ENCODE measurements at regions not wholly inside any gene's neighbourhood (a gene's known extent, or its start where the extent isn't known, plus 50 kb on each side); places are given as distances from the start of the nearest gene placed in this dataset.
A peak's percentile ranks its signal among the peaks of the same experiment; 100 is the strongest.

- no peak for ATAC-seq
- Mint-ChIP-seq H3K4me1 (ENCODE audit: low read depth) (no peaks in the 10 kb centered on the region), H3K4me3 (no peak overlapping the region), H3K9me3 (no peaks in the 10 kb centered on the region), H3K36me3 (ENCODE audit: insufficient read depth) (no peaks in the 10 kb centered on the region), H3K27me3 (ENCODE audit: low read depth) (no peaks in the 10 kb centered on the region)
- DNase-seq: no peak
These were observed 734.9 kb downstream of the VRK1 start for GRCh38 chr14:97532052-97532451.

GRCh38 chr14:97536421-97536820 is 739.2 kb downstream of the VRK1 start:
- H3K27me3 Mint-ChIP-seq (ENCODE audit: low read depth): no peaks in the 10 kb centered on the region
- no peak for DNase-seq
- no peak overlapping the region for H3K4me3 Mint-ChIP-seq
- no peak for ATAC-seq
- no peaks in the 10 kb centered on the region for H3K36me3 Mint-ChIP-seq (ENCODE audit: insufficient read depth)
- no peaks in the 10 kb centered on the region for H3K9me3 Mint-ChIP-seq
- H3K4me1 Mint-ChIP-seq (ENCODE audit: low read depth): peaks cover 16% of the 10 kb centered on the region

- no peak for DNase-seq
- Mint-ChIP-seq H3K27me3 (ENCODE audit: low read depth) (no peaks in the 10 kb centered on the region), H3K9me3 (no peaks in the 10 kb centered on the region), H3K4me1 (ENCODE audit: low read depth) (peaks cover 24% of the 10 kb centered on the region), H3K36me3 (ENCODE audit: insufficient read depth) (no peaks in the 10 kb centered on the region), H3K4me3 (no peak overlapping the region)
- peak in 1 of 2 donors; percentile 34 for ATAC-seq
These were observed 741.7 kb downstream of the VRK1 start for GRCh38 chr14:97538749-97539410.

- Mint-ChIP-seq H3K9me3 (no peaks in the 10 kb centered on the region), H3K4me3 (no peak overlapping the region), H3K4me1 (ENCODE audit: low read depth) (peaks cover 29% of the 10 kb centered on the region), H3K36me3 (ENCODE audit: insufficient read depth) (no peaks in the 10 kb centered on the region), H3K27me3 (ENCODE audit: low read depth) (no peaks in the 10 kb centered on the region)
- DNase-seq: no peak
- ATAC-seq: no peak
These were observed 742.2 kb downstream of the VRK1 start for GRCh38 chr14:97539411-97539795.

- H3K9me3 Mint-ChIP-seq: no peaks in the 10 kb centered on the region
- ATAC-seq: no peak
These were observed 742.7 kb downstream of the VRK1 start for GRCh38 chr14:97539884-97540283.

GRCh38 chr14:97543221-97543620 is 746.0 kb downstream of the VRK1 start:
- ATAC-seq (no peak), DNase-seq (no peak)
- Mint-ChIP-seq H3K36me3 (ENCODE audit: insufficient read depth) (no peaks in the 10 kb centered on the region), H3K27me3 (ENCODE audit: low read depth) (no peaks in the 10 kb centered on the region), H3K9me3 (no peaks in the 10 kb centered on the region), H3K4me1 (ENCODE audit: low read depth) (peaks cover 26% of the 10 kb centered on the region), H3K4me3 (no peak overlapping the region)

More at GRCh38 chr14:97539884-97540283, 742.7 kb downstream of the VRK1 start:
- no peaks in the 10 kb centered on the region for H3K27me3 Mint-ChIP-seq (ENCODE audit: low read depth)
- H3K36me3 Mint-ChIP-seq (ENCODE audit: insufficient read depth): no peaks in the 10 kb centered on the region
- no peak overlapping the region for H3K4me3 Mint-ChIP-seq
- peaks cover 29% of the 10 kb centered on the region for H3K4me1 Mint-ChIP-seq (ENCODE audit: low read depth)
- DNase-seq: no peak

GRCh38 chr14:97543816-97544215 is 746.6 kb downstream of the VRK1 start:
- Mint-ChIP-seq H3K4me1 (ENCODE audit: low read depth) (peaks cover 20% of the 10 kb centered on the region), H3K36me3 (ENCODE audit: insufficient read depth) (no peaks in the 10 kb centered on the region), H3K9me3 (no peaks in the 10 kb centered on the region), H3K27me3 (ENCODE audit: low read depth) (no peaks in the 10 kb centered on the region), H3K4me3 (no peak overlapping the region)
- DNase-seq (no peak), ATAC-seq (no peak)

- Mint-ChIP-seq H3K4me3 (no peak overlapping the region), H3K27me3 (ENCODE audit: low read depth) (no peaks in the 10 kb centered on the region), H3K9me3 (no peaks in the 10 kb centered on the region), H3K4me1 (ENCODE audit: low read depth) (peaks cover 15% of the 10 kb centered on the region), H3K36me3 (ENCODE audit: insufficient read depth) (no peaks in the 10 kb centered on the region)
- ATAC-seq: no peak
- DNase-seq: no peak
These were observed 747.4 kb downstream of the VRK1 start for GRCh38 chr14:97544571-97544970.

GRCh38 chr14:97546491-97547230 is 749.5 kb downstream of the VRK1 start:
- no peaks in the 10 kb centered on the region for H3K36me3 Mint-ChIP-seq (ENCODE audit: insufficient read depth)
- peaks cover 13% of the 10 kb centered on the region for H3K4me1 Mint-ChIP-seq (ENCODE audit: low read depth)
- ATAC-seq (no peak), DNase-seq (no peak)
- H3K9me3 Mint-ChIP-seq: no peaks in the 10 kb centered on the region
- no peak overlapping the region for H3K4me3 Mint-ChIP-seq
- H3K27me3 Mint-ChIP-seq (ENCODE audit: low read depth): no peaks in the 10 kb centered on the region

GRCh38 chr14:97550463-97550862 is 753.3 kb downstream of the VRK1 start:
- no peaks in the 10 kb centered on the region for H3K27me3 Mint-ChIP-seq (ENCODE audit: low read depth)
- H3K36me3 Mint-ChIP-seq (ENCODE audit: insufficient read depth): no peaks in the 10 kb centered on the region
- no peaks in the 10 kb centered on the region for H3K9me3 Mint-ChIP-seq
- DNase-seq (no peak), ATAC-seq (no peak)
- H3K4me1 Mint-ChIP-seq (ENCODE audit: low read depth): no peaks in the 10 kb centered on the region
- no peak overlapping the region for H3K4me3 Mint-ChIP-seq

- peaks cover 4% of the 10 kb centered on the region for H3K36me3 Mint-ChIP-seq (ENCODE audit: insufficient read depth)
- no peak for ATAC-seq
- no peaks in the 10 kb centered on the region for H3K27me3 Mint-ChIP-seq (ENCODE audit: low read depth)
- H3K4me3 Mint-ChIP-seq: no peak overlapping the region
- H3K4me1 Mint-ChIP-seq (ENCODE audit: low read depth): no peaks in the 10 kb centered on the region
- no peak for DNase-seq
- peaks cover 9% of the 10 kb centered on the region for H3K9me3 Mint-ChIP-seq
These were observed 757.4 kb downstream of the VRK1 start for GRCh38 chr14:97554597-97554996.

GRCh38 chr14:97564334-97564733 is 767.2 kb downstream of the VRK1 start:
- DNase-seq (no peak), ATAC-seq (no peak)
- Mint-ChIP-seq H3K27me3 (ENCODE audit: low read depth) (no peaks in the 10 kb centered on the region), H3K36me3 (ENCODE audit: insufficient read depth) (peaks cover 5% of the 10 kb centered on the region), H3K4me3 (no peak overlapping the region), H3K9me3 (peaks cover 18% of the 10 kb centered on the region), H3K4me1 (ENCODE audit: low read depth) (no peaks in the 10 kb centered on the region)

GRCh38 chr14:97571201-97571600 is 774.0 kb downstream of the VRK1 start:
- Mint-ChIP-seq H3K4me3 (no peak overlapping the region), H3K4me1 (ENCODE audit: low read depth) (peaks cover 4% of the 10 kb centered on the region), H3K27me3 (ENCODE audit: low read depth) (no peaks in the 10 kb centered on the region), H3K36me3 (ENCODE audit: insufficient read depth) (peaks cover 2% of the 10 kb centered on the region), H3K9me3 (peaks cover 5% of the 10 kb centered on the region)
- DNase-seq (no peak), ATAC-seq (no peak)

- H3K27me3 Mint-ChIP-seq (ENCODE audit: low read depth): no peaks in the 10 kb centered on the region
- DNase-seq (no peak), ATAC-seq (no peak)
- no peak overlapping the region for H3K4me3 Mint-ChIP-seq
- peaks cover 5% of the 10 kb centered on the region for H3K9me3 Mint-ChIP-seq
- H3K36me3 Mint-ChIP-seq (ENCODE audit: insufficient read depth): peaks cover 2% of the 10 kb centered on the region
- peaks cover 4% of the 10 kb centered on the region for H3K4me1 Mint-ChIP-seq (ENCODE audit: low read depth)
These were observed 774.8 kb downstream of the VRK1 start for GRCh38 chr14:97571866-97572555.
